AG10803 (cell line): ENCODE measurements at regions not wholly inside any gene's neighbourhood (a gene's known extent, or its start where the extent isn't known, plus 50 kb on each side); places are given as distances from the start of the nearest gene placed in this dataset.

ENCODE experiments used
- DNase-seq: peaks from one replicate; pipeline ENCODE4 v3.0.0; 2010; ENCODE audit warnings: low read depth
- H3K4me3 ChIP-seq: 2 replicates; pipeline ENCODE4 v1.5.1; 2011; ENCODE audit warnings: mild to moderate bottlenecking, low read length, control low read depth
- TF ChIP-seq, protein P1 (sequence below): conservative IDR thresholded peaks from 2 replicates; pipeline ENCODE4 v1.5.1; 2011; ENCODE audit warnings: mild to moderate bottlenecking, low read length, control low read depth, inconsistent platforms

DNA sequence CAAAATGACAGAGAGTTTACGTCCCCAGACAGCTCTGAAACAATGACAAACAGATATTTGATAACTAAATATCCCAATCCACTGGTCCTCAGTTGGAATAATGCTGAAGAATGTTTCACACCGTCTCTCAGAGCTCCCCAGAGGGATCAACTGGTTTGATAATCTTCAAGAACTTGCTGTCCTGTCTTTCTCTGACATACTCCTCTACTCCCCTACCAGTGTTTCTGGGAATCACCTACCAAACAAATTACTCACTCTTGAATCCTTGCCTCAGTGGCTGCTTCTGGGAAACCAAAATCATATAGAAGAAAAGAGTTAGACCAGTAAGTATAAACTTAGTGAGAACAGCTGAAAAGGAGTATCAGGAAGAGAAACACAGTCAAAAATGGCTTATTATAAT, 469.7 kb upstream of the JAG1 start:
- TF ChIP-seq, protein P1, sequence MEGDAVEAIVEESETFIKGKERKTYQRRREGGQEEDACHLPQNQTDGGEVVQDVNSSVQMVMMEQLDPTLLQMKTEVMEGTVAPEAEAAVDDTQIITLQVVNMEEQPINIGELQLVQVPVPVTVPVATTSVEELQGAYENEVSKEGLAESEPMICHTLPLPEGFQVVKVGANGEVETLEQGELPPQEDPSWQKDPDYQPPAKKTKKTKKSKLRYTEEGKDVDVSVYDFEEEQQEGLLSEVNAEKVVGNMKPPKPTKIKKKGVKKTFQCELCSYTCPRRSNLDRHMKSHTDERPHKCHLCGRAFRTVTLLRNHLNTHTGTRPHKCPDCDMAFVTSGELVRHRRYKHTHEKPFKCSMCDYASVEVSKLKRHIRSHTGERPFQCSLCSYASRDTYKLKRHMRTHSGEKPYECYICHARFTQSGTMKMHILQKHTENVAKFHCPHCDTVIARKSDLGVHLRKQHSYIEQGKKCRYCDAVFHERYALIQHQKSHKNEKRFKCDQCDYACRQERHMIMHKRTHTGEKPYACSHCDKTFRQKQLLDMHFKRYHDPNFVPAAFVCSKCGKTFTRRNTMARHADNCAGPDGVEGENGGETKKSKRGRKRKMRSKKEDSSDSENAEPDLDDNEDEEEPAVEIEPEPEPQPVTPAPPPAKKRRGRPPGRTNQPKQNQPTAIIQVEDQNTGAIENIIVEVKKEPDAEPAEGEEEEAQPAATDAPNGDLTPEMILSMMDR = no peak
- no peak for DNase-seq
- no peak overlapping the region for H3K4me3 ChIP-seq

DNA sequence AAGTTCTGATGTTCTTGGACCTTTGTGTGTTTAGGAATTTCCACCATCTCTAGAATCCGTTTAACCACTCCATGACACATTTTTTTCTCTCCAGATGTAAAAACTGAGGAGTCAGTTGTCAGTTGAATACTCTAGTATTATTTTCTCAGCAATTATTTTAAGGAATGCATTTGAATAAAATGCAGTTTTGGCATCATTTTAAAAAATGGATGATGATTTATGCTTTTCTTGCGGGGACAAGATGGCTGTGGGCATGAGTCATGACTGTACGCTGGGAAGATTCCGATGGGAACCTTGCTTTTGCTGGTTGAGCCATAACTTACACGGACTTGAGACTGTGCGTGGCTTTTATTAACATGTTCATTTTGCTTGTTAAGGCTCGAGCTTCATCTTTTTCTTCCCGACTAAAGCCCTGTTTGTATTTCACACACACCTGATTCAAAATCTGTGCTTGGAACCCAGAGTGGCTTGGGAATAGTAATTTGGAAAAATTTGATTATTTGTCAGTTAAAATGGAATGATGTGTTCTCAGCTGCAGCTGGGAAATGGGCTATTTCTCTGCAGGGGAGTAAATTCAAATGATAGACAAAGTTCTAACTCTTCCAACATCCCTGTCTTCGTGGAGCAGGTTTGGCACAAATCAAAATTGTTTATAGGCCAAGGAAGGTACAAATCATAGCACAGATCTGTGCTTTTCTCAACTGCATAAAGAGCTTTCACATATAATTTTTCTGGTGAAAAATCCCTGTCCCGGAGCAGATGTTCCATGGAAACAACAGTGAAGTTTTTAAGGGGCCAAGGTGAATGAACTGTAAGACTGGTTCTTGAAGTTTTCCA, 470.5 kb upstream of the JAG1 start:
- no peak overlapping the region for H3K4me3 ChIP-seq
- TF ChIP-seq, protein P1 = no peak
- peak; percentile 97 for DNase-seq

DNA sequence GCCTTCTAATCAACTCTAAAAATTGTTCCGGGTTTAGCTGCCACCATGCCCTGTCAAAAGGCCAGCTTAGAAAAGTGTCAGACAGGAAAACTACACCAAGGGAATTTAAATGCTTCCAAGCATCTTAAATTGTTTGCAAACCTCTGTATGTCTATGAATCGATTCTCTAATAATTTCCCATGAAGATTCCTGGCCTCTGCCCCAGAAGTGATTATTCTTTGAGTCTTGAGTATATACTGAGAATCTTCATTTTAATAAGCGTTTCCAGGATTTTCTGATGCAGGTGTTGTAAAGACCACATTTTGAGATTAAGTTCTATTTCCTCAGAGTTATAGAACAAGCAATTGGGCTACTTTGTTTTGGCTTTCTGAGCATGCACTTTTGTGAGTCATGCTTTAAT, 471.8 kb upstream of the JAG1 start:
- no peak overlapping the region for H3K4me3 ChIP-seq
- TF ChIP-seq, protein P1 = no peak
- no peak for DNase-seq

DNA sequence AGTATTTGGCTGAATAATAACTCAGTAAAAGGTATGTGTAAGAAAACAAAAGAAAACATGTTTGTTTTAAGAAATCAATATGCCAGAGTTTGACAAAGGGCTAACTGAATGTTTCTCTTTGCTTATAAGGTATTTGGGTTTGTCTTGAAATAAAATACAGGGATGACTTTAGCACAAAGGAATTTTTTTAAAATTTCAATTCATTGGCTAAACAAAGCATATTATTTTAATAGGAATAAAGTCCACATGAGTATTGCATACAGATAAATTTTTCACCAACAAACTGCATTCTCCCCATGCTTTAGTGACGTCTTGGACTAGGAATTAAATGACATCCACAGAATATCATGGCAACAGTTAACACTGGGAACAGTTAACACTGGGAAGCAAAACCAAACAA, 480.0 kb upstream of the JAG1 start:
- no peak overlapping the region for H3K4me3 ChIP-seq
- DNase-seq = peak; percentile 83
- TF ChIP-seq, protein P1 = no peak

DNA sequence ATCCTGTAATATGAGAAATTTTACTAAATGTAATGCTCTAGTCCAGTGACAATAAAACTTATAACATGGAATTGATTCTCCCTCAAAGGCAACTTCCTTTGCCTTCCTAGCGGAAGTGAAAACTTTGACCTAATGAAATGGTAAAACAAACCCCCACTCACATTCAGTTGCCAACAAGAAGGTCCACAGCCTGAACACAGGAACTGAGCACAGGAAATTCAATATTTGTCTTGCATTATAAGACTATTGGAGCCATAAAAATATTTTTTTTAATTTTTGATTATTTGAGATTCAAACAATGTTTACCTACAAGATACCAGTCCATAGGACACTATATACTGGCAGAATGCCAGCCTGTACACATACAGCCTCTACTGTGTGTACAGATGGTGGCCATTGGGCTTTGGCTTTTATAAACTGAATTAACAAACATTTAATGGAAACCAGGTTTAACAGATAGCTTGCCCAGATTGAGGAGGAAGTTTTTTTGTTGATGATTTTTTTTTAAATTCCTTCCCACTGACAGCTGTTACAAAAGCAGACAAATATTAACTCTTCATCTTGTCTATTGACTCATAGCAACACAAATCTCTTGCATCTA, 481.5 kb upstream of the JAG1 start:
- TF ChIP-seq, protein P1 = no peak
- DNase-seq = peak; percentile 60
- no peak overlapping the region for H3K4me3 ChIP-seq

DNA sequence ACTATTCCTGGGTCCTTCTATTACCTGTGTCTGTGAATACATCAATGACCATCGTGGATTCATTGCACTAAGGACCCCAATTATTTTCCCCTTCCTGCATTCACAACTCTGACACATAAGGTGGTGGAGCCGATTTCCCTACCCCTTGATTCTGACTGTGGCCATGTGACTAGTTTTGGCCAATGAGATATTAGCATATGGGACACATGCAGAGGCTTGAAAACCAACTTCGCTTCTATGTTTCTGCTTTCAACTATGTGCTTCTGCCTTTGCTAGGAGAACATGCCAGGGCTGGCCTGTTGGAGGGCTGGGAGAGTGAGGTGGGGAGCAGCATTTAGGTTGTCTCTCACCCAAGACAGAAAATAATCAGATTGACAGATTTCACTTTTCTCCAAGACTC, 483.1 kb upstream of the JAG1 start:
- no peak for DNase-seq
- TF ChIP-seq, protein P1 = no peak
- no peak overlapping the region for H3K4me3 ChIP-seq

DNA sequence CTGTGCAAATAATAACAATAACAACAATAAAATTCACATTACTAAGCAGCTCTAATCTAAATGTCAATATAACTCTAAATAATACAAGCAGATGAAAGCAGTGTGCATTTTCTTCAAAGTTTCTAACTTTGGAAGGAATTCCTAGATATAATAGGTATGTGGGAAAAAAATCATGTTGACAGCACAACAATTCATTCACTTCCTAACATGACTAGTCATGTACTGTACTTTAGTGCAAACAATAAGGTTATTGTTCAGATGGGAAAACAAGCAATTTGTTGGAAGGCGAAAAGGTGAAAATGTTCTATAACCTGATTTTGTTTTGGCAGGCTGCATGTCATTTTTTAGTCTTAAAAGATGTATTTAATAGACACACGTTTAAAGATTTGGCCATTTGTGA, 484.3 kb upstream of the JAG1 start:
- DNase-seq = no peak
- TF ChIP-seq, protein P1 = no peak
- no peak overlapping the region for H3K4me3 ChIP-seq
